A549 (cell line): ENCODE measurements at regions not wholly inside any gene's neighbourhood (a gene's known extent, or its start where the extent isn't known, plus 50 kb on each side); places are given as distances from the start of the nearest gene placed in this dataset.

ENCODE experiments used
- ATAC-seq, 2 experiments: fragments of 200-7000 bp in 1 of 2; fragments of >200 bp in 1 of 2; cut with Nextera tagmentation in 1 of 2; cut with Tn5 transposase in 1 of 2; 3 replicates each; pipeline versions ENCODE4 v1.8.0 to v1.9.1; 2018 to 2020; ENCODE audit warnings: mild to moderate bottlenecking in 1 of 2, moderate library complexity in 1 of 2
- CTCF ChIA-PET: fragments of 300-600 bp; sonication (Branson Sonifier 250); formaldehyde crosslinking; extraction: SDS; loops from one replicate; lab custom pipeline; 2021; ENCODE audit warnings: antibody characterized with exemption, inconsistent platforms; lab: Yijun Ruan, JAX
- POLR2A ChIA-PET: fragments of 350-600 bp; formaldehyde crosslinking; extraction: SDS; loops from one replicate; lab custom pipeline; 2021; ENCODE audit warnings: antibody characterized with exemption, inconsistent platforms; lab: Yijun Ruan, JAX
- DNase-seq, 2 experiments: peaks; one replicate each; pipeline versions ENCODE4 v3.0.0 to v3.0.0-alpha.2; 2011 to 2016; ENCODE audit warnings: low read depth in 1 of 2, low spot score in 1 of 2
- FAIRE-seq: peaks from 2 replicates; lab custom pipeline; 2011; peaks lifted over from hg19 to GRCh38; lab: Jason Lieb, UNC
- H3K27ac ChIP-seq, 2 experiments: fragments of >200 bp; sonication (Bioruptor Twin); formaldehyde crosslinking; 3 replicates each; pipeline ENCODE4 v1.5.1; 2016 to 2017
- H3K4me1 ChIP-seq: fragments of >200 bp; sonication (Bioruptor Twin); formaldehyde crosslinking; 3 replicates; pipeline ENCODE4 v1.6.1; 2016
- H3K4me2 ChIP-seq: fragments of >200 bp; sonication (Bioruptor Twin); formaldehyde crosslinking; 3 replicates; pipeline ENCODE4 v1.6.1; 2016
- H3K4me3 ChIP-seq: fragments of >200 bp; sonication (Bioruptor Twin); formaldehyde crosslinking; 3 replicates; pipeline ENCODE4 v1.5.1; 2016
- H3K9me3 ChIP-seq: fragments of >200 bp; sonication (Bioruptor Twin); formaldehyde crosslinking; 3 replicates; pipeline ENCODE4 v1.6.1; 2016
- CBX2 ChIP-seq: fragments of 200-600 bp; sonication (generic); IDR thresholded peaks from 2 replicates; pipeline ENCODE4 v1.6.1; 2016; ENCODE audit warnings: low read depth, mild to moderate bottlenecking, borderline replicate concordance
- CBX8 ChIP-seq: fragments of 200-600 bp; sonication (generic); IDR thresholded peaks from 2 replicates; pipeline ENCODE4 v1.6.1; 2016
- CEBPB ChIP-seq, 2 experiments: fragments of >200 bp in 1 of 2; sonication (Bioruptor Twin) in 1 of 2; formaldehyde crosslinking in 1 of 2; IDR thresholded peaks; 2 replicates each; pipeline ENCODE4 v1.6.1; 2012 to 2016
- CHD2 ChIP-seq: fragments of 150-350 bp; IDR thresholded peaks from 2 replicates; pipeline ENCODE4 v1.6.1; 2014; ENCODE audit warnings: low read length; ENCODE audit not compliant: partially characterized antibody
- EHF ChIP-seq: fragments of 250-450 bp; sonication (Bioruptor Pico); IDR thresholded peaks from 2 replicates; pipeline ENCODE4 v1.5.0; 2020; ENCODE audit warnings: mild to moderate bottlenecking
- EHMT2 ChIP-seq: fragments of 200-600 bp; sonication (generic); IDR thresholded peaks from 2 replicates; pipeline ENCODE4 v1.6.1; 2016; ENCODE audit warnings: antibody characterized with exemption, low read depth, mild to moderate bottlenecking, moderate library complexity
- EP300 ChIP-seq, 2 experiments: fragments of >200 bp; sonication (Bioruptor Twin); formaldehyde crosslinking; IDR thresholded peaks; 2 replicates in 1 of 2; 3 replicates in 1 of 2; pipeline ENCODE4 v1.6.1; 2016 to 2017
- FOSL2 ChIP-seq, 2 experiments: fragments of 450-650 bp in 1 of 2; fragments of >200 bp in 1 of 2; sonication (Bioruptor Twin) in 1 of 2; formaldehyde crosslinking; IDR thresholded peaks; 2 replicates each; pipeline versions ENCODE4 v1.5.0 to v1.6.1; 2016 to 2020; ENCODE audit warnings: mild to moderate bottlenecking in 1 of 2, moderate library complexity in 1 of 2
- HDAC2 ChIP-seq: fragments of 200-600 bp; sonication (generic); IDR thresholded peaks from 2 replicates; pipeline ENCODE4 v1.6.1; 2016
- HEYL ChIP-seq: fragments of 250-450 bp; sonication (Bioruptor Pico); IDR thresholded peaks from 2 replicates; pipeline ENCODE4 v1.8.0; 2021; ENCODE audit warnings: mild to moderate bottlenecking, moderate library complexity
- HOXB13 ChIP-seq: fragments of 250-450 bp; sonication (Bioruptor Pico); IDR thresholded peaks from 2 replicates; pipeline ENCODE4 v1.5.0; 2020; ENCODE audit warnings: low read depth, mild to moderate bottlenecking, moderate library complexity
- HOXB5 ChIP-seq: fragments of 250-450 bp; sonication (Bioruptor Pico); IDR thresholded peaks from 2 replicates; pipeline ENCODE4 v1.5.0; 2020; ENCODE audit warnings: mild to moderate bottlenecking, moderate library complexity
- KDM5A ChIP-seq: fragments of 200-600 bp; sonication (generic); IDR thresholded peaks from 2 replicates; pipeline ENCODE4 v1.6.1; 2016; ENCODE audit warnings: antibody characterized with exemption, mild to moderate bottlenecking
- MAFK ChIP-seq: fragments of 450-650 bp; IDR thresholded peaks from 2 replicates; pipeline ENCODE4 v1.6.1; 2014; ENCODE audit not compliant: partially characterized antibody
- MAZ ChIP-seq: fragments of 150-350 bp; IDR thresholded peaks from 2 replicates; pipeline ENCODE4 v1.6.1; 2014; ENCODE audit warnings: antibody characterized with exemption, low read depth, low read length, borderline replicate concordance
- MYC ChIP-seq: IDR thresholded peaks from 2 replicates; pipeline ENCODE4 v1.6.1; 2012; ENCODE audit warnings: mild to moderate bottlenecking, inconsistent platforms, low read length, improper control_type of control experiment, borderline replicate concordance
- NPAS2 ChIP-seq: fragments of 250-450 bp; sonication (Bioruptor Pico); IDR thresholded peaks from 2 replicates; pipeline ENCODE4 v1.8.0; 2022; ENCODE audit warnings: mild to moderate bottlenecking, moderate library complexity, borderline replicate concordance
- PHF8 ChIP-seq: fragments of 200-600 bp; sonication (generic); IDR thresholded peaks from 2 replicates; pipeline ENCODE4 v1.6.1; 2016; ENCODE audit warnings: low read depth, mild to moderate bottlenecking, antibody characterized with exemption, moderate library complexity, borderline replicate concordance
- POLR2A ChIP-seq: IDR thresholded peaks from 2 replicates; pipeline ENCODE4 v1.6.1; 2012; ENCODE audit warnings: mild to moderate bottlenecking, low read length
- RAD21 ChIP-seq, 2 experiments: fragments of >200 bp in 1 of 2; sonication (Bioruptor Twin) in 1 of 2; formaldehyde crosslinking in 1 of 2; IDR thresholded peaks in 1 of 2; conservative IDR thresholded peaks in 1 of 2; 2 replicates in 1 of 2; 3 replicates in 1 of 2; pipeline ENCODE4 v1.6.1; 2012 to 2018; ENCODE audit warnings: inconsistent platforms in 1 of 2
- RCOR1 ChIP-seq: fragments of 150-350 bp; IDR thresholded peaks from 2 replicates; pipeline ENCODE4 v1.6.1; 2014; ENCODE audit warnings: antibody characterized with exemption, low read length, low read depth
- RNF2 ChIP-seq: fragments of 200-600 bp; sonication (generic); IDR thresholded peaks from 2 replicates; pipeline ENCODE4 v1.6.1; 2016; ENCODE audit warnings: low read depth, mild to moderate bottlenecking, antibody characterized with exemption, moderate library complexity, borderline replicate concordance
- SMC3 ChIP-seq: fragments of >200 bp; sonication (Bioruptor Twin); formaldehyde crosslinking; IDR thresholded peaks from 3 replicates; pipeline ENCODE4 v1.6.1; 2018; ENCODE audit warnings: inconsistent platforms
- SREBF2 ChIP-seq: fragments of 450-650 bp; IDR thresholded peaks from 2 replicates; pipeline ENCODE4 v1.6.1; 2014; ENCODE audit warnings: mild to moderate bottlenecking, moderate library complexity
- WGBS: methylation state at CpG from one replicate; pipeline ENCODE4 v1.1.6; 2017; ENCODE audit errors: missing lambda C conversion rate; 5-methylcytosine and 5-hydroxymethylcytosine counted together
- TF ChIP-seq, protein P1 (sequence below): IDR thresholded peaks from 2 replicates; pipeline ENCODE4 v1.6.1; 2012
- TF ChIP-seq, protein P2 (sequence below): fragments of >200 bp; sonication (Bioruptor Twin); formaldehyde crosslinking; IDR thresholded peaks from 3 replicates; pipeline ENCODE4 v1.5.1; 2016
- TF ChIP-seq, protein P3 (sequence below): fragments of 250-450 bp; sonication (Bioruptor Pico); IDR thresholded peaks from 2 replicates; pipeline ENCODE4 v1.5.0; 2021; ENCODE audit warnings: mild to moderate bottlenecking, moderate library complexity, borderline replicate concordance
- TF ChIP-seq, protein P4 (sequence below): fragments of 150-350 bp; IDR thresholded peaks from 2 replicates; pipeline ENCODE4 v1.6.1; 2014; ENCODE audit warnings: low read depth, mild to moderate bottlenecking, low read length
- TF ChIP-seq, protein P5 (sequence below): fragments of >200 bp; sonication (Bioruptor Twin); formaldehyde crosslinking; IDR thresholded peaks from 2 replicates; pipeline ENCODE4 v1.6.1; 2016

DNA sequence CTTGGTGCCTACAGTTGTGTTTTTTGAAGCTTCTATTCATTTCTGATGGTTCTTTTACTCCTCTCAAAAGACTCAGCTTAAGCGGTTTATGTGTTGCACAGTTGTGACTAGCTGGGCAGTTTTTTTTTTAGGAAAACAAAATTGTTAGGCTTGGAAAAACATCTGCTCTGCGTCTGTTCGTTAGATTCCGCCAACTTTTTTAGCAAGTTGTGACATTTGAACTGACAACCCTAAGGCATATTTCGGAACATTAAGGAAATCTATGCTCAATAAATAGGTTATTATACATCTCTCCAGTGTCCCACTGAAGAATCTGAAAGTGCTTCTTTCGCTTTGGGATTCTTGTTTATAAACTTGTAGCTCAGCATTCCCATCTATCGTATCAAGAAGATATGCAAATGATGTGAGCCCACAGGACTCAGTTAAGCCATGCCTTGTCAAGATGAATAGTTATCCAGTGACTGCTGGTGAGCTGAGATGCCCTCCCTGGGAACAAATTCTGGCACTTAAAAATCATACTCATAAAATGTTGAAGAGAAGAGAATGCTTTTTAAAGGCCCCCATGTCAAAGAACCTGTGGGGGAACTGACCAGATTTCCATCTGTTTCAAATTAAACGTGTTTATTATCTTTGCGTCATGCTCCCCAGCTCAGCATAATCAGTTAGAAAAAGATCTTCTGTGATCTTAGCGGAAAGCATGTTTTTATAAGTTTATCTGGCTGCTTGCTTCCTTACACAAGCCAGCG is 109.0 kb upstream of the FAM20A start:
- no peak for FAIRE-seq
- no peak for ATAC-seq
- Histone ChIP-seq H3K4me3 (no peak overlapping the region), H3K9me3 (no peaks in the 10 kb centered on the region), H3K27ac (no peak overlapping the region), H3K4me2 (no peak overlapping the region), H3K4me1 (no peaks in the 10 kb centered on the region)
- ChIA-PET CTCF (interaction anchor here (0.6 to 0.9 kb wide), 2 partner anchors 9 to 311 kb away, joined by 3 read pairs; no protein-coding TSS in a partner anchor), POLR2A (no interaction called here)
- TF ChIP-seq MYC (no peak), EHMT2 (no peak), EHF (no peak), SMC3 (no peak), NPAS2 (CRISPR knock-in tag) (no peak), CHD2 (no peak), HDAC2 (no peak), HOXB13 (CRISPR knock-in tag) (no peak), EP300 (IDR thresholded peaks at IDR 0.05) (no peak), MAFK (no peak), RAD21 (conservative IDR thresholded peaks at IDR 0.05 in 1 of 2, IDR thresholded peaks at IDR 0.05 in 1 of 2) (no peak), RCOR1 (no peak), CBX2 (no peak), CEBPB (IDR thresholded peaks at IDR 0.05) (no peak), HEYL (CRISPR knock-in tag) (no peak), SREBF2 (no peak), PHF8 (no peak)
- TF ChIP-seq, protein P1, sequence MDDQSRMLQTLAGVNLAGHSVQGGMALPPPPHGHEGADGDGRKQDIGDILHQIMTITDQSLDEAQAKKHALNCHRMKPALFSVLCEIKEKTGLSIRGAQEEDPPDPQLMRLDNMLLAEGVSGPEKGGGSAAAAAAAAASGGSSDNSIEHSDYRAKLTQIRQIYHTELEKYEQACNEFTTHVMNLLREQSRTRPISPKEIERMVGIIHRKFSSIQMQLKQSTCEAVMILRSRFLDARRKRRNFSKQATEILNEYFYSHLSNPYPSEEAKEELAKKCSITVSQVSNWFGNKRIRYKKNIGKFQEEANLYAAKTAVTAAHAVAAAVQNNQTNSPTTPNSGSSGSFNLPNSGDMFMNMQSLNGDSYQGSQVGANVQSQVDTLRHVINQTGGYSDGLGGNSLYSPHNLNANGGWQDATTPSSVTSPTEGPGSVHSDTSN, result no peak
- TF ChIP-seq, protein P2, sequence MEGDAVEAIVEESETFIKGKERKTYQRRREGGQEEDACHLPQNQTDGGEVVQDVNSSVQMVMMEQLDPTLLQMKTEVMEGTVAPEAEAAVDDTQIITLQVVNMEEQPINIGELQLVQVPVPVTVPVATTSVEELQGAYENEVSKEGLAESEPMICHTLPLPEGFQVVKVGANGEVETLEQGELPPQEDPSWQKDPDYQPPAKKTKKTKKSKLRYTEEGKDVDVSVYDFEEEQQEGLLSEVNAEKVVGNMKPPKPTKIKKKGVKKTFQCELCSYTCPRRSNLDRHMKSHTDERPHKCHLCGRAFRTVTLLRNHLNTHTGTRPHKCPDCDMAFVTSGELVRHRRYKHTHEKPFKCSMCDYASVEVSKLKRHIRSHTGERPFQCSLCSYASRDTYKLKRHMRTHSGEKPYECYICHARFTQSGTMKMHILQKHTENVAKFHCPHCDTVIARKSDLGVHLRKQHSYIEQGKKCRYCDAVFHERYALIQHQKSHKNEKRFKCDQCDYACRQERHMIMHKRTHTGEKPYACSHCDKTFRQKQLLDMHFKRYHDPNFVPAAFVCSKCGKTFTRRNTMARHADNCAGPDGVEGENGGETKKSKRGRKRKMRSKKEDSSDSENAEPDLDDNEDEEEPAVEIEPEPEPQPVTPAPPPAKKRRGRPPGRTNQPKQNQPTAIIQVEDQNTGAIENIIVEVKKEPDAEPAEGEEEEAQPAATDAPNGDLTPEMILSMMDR, result no peak
- TF ChIP-seq, protein P3, sequence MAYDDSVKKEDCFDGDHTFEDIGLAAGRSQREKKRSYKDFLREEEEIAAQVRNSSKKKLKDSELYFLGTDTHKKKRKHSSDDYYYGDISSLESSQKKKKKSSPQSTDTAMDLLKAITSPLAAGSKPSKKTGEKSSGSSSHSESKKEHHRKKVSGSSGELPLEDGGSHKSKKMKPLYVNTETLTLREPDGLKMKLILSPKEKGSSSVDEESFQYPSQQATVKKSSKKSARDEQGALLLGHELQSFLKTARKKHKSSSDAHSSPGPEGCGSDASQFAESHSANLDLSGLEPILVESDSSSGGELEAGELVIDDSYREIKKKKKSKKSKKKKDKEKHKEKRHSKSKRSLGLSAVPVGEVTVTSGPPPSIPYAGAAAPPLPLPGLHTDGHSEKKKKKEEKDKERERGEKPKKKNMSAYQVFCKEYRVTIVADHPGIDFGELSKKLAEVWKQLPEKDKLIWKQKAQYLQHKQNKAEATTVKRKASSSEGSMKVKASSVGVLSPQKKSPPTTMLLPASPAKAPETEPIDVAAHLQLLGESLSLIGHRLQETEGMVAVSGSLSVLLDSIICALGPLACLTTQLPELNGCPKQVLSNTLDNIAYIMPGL, result no peak
- whole genome bisulfite sequencing, result 50% methylated on average over 11 of the region's 11 CpGs
- DNase-seq, result no peak

DNA sequence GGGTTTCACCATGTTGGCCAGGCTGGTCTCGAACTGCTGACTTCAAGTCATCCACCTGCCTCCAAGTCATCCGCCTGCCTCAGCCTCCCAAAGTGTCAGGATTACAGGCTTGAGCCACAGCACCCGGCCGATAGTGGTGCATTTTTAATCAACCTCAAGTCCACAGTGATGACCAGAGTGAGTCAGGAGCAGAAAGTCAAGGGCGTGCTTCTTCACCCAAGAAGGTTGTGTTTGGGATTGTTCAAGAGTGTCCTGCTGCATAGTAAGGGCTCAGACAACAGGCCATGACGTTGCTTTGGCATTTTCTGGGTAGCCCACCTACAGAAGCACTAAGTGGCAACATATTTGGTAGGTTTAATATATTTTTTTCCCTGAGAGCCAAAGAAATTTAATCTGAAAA is 108.3 kb upstream of the FAM20A start:
- Histone ChIP-seq H3K27ac (no peak overlapping the region), H3K4me3 (no peak overlapping the region), H3K9me3 (no peaks in the 10 kb centered on the region), H3K4me1 (no peaks in the 10 kb centered on the region), H3K4me2 (no peak overlapping the region)
- DNase-seq, result no peak
- CTCF ChIA-PET, result interaction anchor here (0.6 kb wide), 1 partner anchor 311 kb away, joined by 3 read pairs; no protein-coding TSS in a partner anchor
- no peak for FAIRE-seq
- WGBS, result 29% methylated on average over 6 of the region's 6 CpGs
- no peak for ATAC-seq
- POLR2A ChIA-PET, result no interaction called here
- TF ChIP-seq, protein P1, result no peak
- TF ChIP-seq RNF2 (no peak), FOSL2 (IDR thresholded peaks at IDR 0.05) (no peak), FOSL2 (CRISPR knock-in tag; IDR thresholded peaks at IDR 0.05) (no peak), MAZ (no peak), POLR2A (no peak), HOXB5 (CRISPR knock-in tag) (no peak), KDM5A (no peak), CBX8 (no peak)
- TF ChIP-seq, protein P4, sequence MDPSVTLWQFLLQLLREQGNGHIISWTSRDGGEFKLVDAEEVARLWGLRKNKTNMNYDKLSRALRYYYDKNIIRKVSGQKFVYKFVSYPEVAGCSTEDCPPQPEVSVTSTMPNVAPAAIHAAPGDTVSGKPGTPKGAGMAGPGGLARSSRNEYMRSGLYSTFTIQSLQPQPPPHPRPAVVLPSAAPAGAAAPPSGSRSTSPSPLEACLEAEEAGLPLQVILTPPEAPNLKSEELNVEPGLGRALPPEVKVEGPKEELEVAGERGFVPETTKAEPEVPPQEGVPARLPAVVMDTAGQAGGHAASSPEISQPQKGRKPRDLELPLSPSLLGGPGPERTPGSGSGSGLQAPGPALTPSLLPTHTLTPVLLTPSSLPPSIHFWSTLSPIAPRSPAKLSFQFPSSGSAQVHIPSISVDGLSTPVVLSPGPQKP, result no peak
- TF ChIP-seq, protein P2, result no peak
- TF ChIP-seq, protein P5, sequence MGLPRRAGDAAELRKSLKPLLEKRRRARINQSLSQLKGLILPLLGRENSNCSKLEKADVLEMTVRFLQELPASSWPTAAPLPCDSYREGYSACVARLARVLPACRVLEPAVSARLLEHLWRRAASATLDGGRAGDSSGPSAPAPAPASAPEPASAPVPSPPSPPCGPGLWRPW, result no peak
